Loucy (cell line): ENCODE measurements at regions not wholly inside any gene's neighbourhood (a gene's known extent, or its start where the extent isn't known, plus 50 kb on each side); places are given as distances from the start of the nearest gene placed in this dataset.

Source experiments
- CTCF ChIP-seq: fragments of 200-600 bp; sonication (generic); conservative IDR thresholded peaks from 2 replicates; pipeline ENCODE4 v1.5.1; 2014; ENCODE audit warnings: mild to moderate bottlenecking, antibody characterized with exemption, low read length
- EZH2phosphoT487 ChIP-seq: fragments of 200-600 bp; IDR thresholded peaks from 2 replicates; pipeline ENCODE4 v1.6.1; 2018; ENCODE audit warnings: antibody characterized with exemption, mild to moderate bottlenecking, moderate library complexity, borderline replicate concordance

GRCh38 chr7:51569581-51569980 lies 253.0 kb upstream of the COBL start:
- no peak for TF ChIP-seq EZH2phosphoT487
- TF ChIP-seq CTCF, result no peak
